Fibroblast of mammary gland (primary cell): ENCODE measurements at regions not wholly inside any gene's neighbourhood (a gene's known extent, or its start where the extent isn't known, plus 50 kb on each side); places are given as distances from the start of the nearest gene placed in this dataset.
"Not testable (repeated sequence)": the region's sequence is repeated elsewhere in the genome, so short reads cannot be mapped to it uniquely, and the experiment has no call there.

Experiments used
- DNase-seq: peaks from one replicate; pipeline ENCODE4 v3.0.0-alpha.2; 2010; ENCODE audit warnings: low read depth
- H3K4me3 ChIP-seq: 2 replicates; pipeline ENCODE4 v1.5.1; 2011; ENCODE audit warnings: low read depth, mild to moderate bottlenecking, low read length, moderate library complexity; ENCODE audit not compliant: control insufficient read depth
- TF ChIP-seq, protein P1 (sequence below): conservative IDR thresholded peaks from 2 replicates; pipeline ENCODE4 v1.5.1; 2011; ENCODE audit warnings: low read depth, low read length, inconsistent platforms; ENCODE audit not compliant: control insufficient read depth, insufficient read depth

DNA sequence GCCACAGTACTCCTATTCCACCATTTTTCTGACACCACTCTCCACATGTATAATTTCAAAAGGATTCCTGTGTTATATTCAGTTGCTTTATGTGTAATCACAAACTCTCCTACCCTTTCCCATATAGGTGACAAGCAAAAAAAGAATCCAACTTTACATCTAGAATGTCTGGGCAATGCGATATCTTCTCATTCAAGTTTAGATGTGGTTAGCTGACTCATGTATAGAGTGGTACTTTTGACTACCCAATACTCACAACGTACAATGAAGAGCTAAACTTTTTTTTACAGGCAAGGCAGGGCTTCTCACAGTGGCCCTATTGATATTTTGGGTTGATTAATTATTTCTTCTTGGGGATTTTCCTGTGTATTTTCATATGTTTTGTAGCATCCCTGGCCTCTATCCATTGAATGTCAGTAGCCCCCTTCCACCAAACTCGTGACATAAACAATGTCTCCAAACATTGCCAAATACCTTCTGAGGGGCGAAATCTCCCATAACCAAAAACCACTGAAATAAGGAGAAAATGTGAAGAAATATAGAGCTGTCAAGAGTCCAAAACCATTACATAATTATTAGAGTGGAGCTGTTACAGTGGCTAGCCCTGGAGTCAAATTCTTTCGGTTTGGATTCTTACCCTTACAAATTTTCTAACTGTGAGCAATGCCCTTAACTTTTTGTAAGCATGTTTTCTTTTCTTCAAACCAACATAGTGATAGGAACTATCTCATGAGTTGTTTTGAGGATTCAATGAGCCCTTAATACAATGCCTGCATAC, 342.6 kb downstream of the NSUN3 start:
- TF ChIP-seq, protein P1, sequence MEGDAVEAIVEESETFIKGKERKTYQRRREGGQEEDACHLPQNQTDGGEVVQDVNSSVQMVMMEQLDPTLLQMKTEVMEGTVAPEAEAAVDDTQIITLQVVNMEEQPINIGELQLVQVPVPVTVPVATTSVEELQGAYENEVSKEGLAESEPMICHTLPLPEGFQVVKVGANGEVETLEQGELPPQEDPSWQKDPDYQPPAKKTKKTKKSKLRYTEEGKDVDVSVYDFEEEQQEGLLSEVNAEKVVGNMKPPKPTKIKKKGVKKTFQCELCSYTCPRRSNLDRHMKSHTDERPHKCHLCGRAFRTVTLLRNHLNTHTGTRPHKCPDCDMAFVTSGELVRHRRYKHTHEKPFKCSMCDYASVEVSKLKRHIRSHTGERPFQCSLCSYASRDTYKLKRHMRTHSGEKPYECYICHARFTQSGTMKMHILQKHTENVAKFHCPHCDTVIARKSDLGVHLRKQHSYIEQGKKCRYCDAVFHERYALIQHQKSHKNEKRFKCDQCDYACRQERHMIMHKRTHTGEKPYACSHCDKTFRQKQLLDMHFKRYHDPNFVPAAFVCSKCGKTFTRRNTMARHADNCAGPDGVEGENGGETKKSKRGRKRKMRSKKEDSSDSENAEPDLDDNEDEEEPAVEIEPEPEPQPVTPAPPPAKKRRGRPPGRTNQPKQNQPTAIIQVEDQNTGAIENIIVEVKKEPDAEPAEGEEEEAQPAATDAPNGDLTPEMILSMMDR: no peak
- DNase-seq: no peak
- no peak overlapping the region for H3K4me3 ChIP-seq

DNA sequence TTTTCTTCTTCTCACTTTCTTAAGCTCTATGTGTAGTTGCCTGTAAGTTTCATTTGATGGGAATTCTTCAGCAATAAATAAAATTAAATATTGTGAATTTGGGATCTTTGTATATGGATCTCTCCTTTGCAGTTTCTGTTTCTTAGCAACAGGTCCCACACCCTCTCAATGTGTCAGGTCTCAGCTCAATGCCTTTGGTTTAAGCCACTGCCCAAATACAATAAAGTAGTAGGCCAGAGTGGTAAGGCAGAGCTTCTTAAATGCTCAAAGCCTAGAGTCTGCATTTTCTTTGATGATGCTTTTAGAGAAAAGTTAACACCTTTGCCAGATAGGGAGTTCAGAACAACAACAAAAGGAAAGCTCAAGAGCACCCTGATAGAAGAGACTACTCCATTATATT, 343.7 kb downstream of the NSUN3 start:
- TF ChIP-seq, protein P1: no peak
- no peak for DNase-seq
- H3K4me3 ChIP-seq: no peak overlapping the region

DNA sequence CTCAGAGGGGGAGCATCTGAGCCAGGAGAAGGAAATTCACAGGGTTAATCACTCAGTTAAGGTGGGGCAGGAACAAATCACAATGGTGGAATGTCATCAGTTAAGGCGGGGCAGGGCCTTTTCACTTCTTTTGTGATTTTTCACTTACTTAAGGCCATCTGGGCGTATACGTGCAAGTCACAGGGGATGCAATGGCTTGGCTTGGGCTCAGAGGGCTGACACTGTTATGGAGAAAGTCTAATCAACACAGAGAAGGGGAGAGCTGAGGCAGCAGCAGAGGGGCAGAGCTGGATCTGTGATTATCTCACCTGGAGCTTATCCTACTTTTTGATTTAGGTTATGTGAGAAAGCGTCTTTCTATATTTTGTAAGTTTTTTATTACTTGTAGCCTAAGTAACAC, 350.1 kb downstream of the NSUN3 start:
- not testable (repeated sequence) for H3K4me3 ChIP-seq, DNase-seq

DNA sequence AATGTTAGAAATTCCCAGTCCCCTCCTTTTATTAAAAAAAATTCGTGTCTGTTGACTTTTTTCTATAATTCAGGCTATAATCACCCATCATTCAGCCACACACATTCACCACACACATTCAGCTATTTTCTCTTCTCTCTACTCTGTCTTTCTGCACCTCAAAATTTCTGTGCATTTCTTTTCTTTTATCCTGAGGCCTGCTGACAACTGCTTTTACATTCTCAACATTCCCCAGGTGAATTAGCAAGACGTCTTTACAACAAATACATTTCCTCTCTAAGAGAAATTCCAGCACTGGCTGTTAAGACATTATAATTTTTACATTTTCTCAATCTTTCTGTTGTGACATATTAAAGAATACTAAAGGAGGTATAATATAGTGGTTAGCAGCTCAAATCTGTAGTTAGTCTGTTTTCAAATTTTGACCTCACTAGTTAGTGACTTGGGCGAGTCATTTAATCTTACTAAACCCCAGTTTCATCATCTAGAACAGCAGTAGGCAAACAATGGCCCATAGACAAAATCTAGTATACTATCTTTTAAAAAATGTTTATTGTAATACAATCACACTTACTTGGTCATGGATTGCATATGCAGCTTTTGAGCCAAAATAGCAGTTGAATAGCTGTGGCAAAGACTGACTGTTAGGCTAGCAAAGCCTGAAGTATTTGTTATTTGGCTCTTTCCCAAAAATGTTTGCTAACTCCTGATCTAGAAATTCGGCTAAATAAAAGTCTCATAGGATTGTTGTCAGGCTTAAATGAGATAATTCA, 350.7 kb downstream of the NSUN3 start:
- peak; percentile 61 for DNase-seq
- H3K4me3 ChIP-seq: no peak overlapping the region
- TF ChIP-seq, protein P1: no peak

DNA sequence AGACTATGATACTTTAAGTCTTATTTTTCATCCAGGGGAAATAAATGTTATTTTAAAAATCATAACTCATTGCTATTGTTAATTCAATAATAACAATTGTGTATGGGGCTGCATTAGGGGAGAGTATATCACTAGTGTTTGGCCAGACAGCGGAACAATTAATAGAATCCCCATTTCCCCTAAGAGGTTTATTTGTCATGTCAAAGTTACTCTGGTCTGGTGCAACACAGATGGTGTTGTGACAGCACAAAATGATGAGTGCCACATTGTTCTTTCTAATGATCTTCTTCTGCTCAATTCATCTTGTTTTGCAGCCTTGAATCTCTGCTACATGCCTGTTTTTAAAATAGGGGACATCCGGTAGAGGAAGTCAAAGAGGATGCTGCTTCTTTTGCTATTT, 351.6 kb downstream of the NSUN3 start:
- DNase-seq: no peak
- TF ChIP-seq, protein P1: no peak
- H3K4me3 ChIP-seq: no peak overlapping the region

DNA sequence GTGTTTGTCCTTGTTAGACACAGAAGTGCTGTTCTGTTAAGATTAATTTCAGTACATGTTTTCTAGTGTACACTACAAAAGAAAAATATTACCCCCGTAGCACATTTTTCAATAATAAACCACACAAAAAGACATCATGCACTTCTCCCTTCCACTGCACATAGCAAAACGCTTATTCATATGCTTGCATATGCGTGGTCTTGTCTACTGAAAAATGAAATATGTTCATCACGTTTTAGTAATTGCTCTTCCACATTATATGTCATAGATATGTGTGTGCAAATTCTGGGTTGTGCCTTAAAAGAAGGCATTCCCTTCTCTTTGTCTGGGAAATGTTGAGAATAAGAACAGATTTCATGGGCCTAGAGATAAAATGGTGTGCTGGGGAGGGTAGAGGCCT, 353.9 kb downstream of the NSUN3 start:
- H3K4me3 ChIP-seq: no peak overlapping the region
- TF ChIP-seq, protein P1: no peak
- no peak for DNase-seq

DNA sequence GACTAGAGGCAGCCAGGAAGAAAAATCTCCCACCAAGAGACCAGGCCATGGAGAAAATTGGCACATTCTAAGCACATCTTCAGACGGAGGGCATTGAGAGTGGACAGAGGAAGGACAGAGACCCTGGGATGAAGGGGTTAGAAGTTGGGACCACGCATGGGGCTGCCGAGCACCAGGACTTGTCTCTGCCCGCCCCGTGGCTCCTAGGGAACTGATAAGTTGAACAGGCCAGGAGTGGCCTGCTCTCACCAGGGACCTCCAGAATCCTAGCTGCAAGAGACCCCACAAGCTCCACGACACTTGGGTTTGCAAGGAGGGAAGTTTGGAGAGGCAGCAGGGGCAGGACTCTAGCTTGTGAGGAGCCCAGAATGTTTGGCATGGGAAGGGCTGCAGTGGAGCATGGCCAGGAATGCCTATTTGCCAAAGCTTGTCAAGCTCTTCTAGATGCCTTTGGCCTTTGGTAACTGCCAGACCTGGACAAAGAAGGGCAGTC, 355.1 kb downstream of the NSUN3 start:
- H3K4me3 ChIP-seq: no peak overlapping the region
- DNase-seq: no peak
- TF ChIP-seq, protein P1: no peak
